ENCODE measurements at regions not wholly inside any gene's neighbourhood (a gene's known extent, or its start where the extent isn't known, plus 50 kb on each side); places are given as distances from the start of the nearest gene placed in this dataset.

GRCh38 chr6:23388086-23388783, 737.8 kb upstream of the NRSN1 start:
- TF ChIP-seq TSHZ1 (tag by site-specific recombination; IDR thresholded peaks at IDR 0.05; ENCODE audit: borderline replicate concordance) = no peak
- TF ChIP-seq ZBTB7A (tag by site-specific recombination; IDR thresholded peaks at IDR 0.05; ENCODE audit: low read depth) = no peak
- no peak for TF ChIP-seq ZNF596 (tag by site-specific recombination; IDR thresholded peaks at IDR 0.05)
- TF ChIP-seq ZBTB10 (tag by site-specific recombination; IDR thresholded peaks at IDR 0.05) = no peak
- no peak for TF ChIP-seq CTCF (tag by site-specific recombination; IDR thresholded peaks at IDR 0.05)
- TF ChIP-seq KLF9 (tag by site-specific recombination; IDR thresholded peaks at IDR 0.05; ENCODE audit: low read depth) = no peak
- no peak for TF ChIP-seq ZNF221 (tag by site-specific recombination; IDR thresholded peaks at IDR 0.05; ENCODE audit: borderline replicate concordance)
- TF ChIP-seq RBAK (tag by site-specific recombination; IDR thresholded peaks at IDR 0.05) = no peak
- TF ChIP-seq ZFP41 (tag by site-specific recombination; IDR thresholded peaks at IDR 0.05; ENCODE audit: borderline replicate concordance) = no peak
